NCI-H2227 treated with DMSO at 0.1 percent for 48 hours (cell line): ENCODE measurements at regions not wholly inside any gene's neighbourhood (a gene's known extent, or its start where the extent isn't known, plus 50 kb on each side); places are given as distances from the start of the nearest gene placed in this dataset.

Experiments used
- DNase-seq: peaks from one replicate; lab custom pipeline; 2025; lab: John Stamatoyannopoulos, UW

DNA sequence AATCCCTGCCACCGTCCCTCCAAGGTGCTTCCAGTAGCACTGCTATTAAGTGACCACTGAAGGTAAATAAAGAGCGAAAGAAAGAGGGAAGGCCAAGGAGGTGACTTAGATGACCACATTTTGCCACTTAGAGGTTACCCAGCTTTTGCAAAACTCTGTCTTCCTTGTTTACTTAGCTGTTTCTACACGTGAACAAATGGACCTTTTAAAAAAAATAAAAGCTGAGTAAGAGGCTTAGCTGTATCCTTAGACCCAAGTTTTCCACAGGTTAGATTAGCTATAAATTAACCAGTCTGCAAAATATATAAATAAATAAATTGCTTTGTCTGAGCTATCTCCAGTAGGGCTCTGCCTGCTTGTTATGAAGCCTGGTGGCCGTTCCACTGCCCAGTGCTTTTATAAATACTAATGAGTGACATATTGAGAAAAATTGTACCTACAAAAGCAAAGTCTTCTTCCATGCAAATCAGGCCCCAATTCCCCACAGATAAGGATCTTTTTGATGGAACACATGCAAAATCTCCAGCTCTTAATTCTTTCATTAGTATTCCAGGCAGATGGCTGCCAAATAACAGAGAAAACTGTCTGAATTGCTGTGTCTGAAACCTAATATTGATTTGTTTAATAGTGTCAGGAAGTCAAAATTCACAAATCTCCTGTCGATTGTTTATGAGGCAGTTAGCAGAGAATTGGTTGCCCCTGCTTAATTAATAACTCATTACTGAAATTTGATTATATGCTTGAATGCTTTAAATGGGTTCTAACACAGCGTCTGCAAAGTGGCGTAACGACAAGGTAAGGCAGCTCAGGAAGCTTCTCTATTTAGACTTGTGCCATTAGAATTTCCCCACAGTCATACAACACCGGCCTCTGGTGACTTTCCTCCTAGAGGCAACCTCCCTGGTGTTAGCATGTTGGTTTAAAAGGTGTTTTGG is 176.7 kb downstream of the EMX2 start:
- no peak for DNase-seq

DNA sequence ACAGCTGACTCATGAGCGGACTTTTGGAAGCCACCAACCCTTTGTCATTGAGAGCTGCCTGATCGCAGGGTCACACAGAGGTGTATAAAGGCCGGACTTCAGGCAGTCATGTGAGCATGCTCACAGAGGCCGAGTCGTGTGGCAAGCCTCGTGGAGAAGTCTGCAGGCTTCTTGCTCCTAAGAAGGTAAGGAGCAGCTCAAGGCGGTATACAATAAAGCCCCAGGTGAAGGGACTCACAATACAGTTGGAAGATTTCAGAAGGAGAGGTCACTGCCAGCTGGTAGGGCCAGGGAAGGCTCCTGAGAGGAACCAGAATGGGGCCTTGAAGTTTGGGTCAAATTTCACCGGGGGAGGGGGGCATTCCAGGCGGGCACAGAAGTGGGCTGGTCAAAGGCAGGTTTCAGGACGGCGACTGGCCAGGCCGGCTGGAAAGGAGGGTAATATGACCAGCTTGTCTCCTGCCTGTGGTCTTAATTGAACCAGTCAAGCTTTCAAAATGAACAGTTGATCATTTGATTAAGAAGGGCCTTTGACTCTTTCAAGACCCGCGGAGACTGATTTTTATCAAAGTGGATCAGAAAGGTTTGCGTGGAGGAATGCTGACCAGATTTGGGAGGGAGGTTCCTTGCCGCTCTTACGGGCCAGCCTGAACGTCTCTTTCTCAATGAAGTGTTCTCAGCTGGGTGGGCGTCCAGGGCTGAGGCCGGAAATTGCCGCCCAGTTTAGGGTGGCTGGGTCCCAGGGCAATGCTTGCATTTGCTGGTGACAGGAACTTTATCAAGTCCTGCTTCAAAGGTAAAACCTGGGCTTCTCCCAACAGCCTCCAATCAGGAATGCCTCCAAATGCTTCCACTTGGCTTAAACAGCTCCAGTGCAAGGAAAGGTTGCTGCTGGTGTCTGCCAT is 178.6 kb downstream of the EMX2 start:
- DNase-seq, result no peak

DNA sequence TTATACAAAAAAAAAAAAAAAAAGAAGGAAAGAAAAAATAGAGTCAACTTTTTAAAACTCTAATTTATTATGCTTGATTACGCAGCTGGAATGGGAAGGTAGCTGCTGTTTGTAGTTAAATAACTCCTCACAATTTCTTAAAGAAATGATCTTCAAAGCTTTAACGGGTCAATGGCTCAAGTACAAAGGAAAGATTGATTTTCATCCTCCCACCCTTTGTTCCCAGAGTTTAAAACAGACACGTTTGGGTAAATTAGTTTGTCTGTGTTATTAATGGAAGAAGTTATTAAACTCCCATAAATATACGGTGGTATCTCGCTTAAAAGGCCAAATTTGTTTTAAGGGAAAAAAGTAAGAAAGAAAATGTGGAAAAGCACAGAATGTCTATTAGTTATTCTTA is 179.3 kb downstream of the EMX2 start:
- no peak for DNase-seq

DNA sequence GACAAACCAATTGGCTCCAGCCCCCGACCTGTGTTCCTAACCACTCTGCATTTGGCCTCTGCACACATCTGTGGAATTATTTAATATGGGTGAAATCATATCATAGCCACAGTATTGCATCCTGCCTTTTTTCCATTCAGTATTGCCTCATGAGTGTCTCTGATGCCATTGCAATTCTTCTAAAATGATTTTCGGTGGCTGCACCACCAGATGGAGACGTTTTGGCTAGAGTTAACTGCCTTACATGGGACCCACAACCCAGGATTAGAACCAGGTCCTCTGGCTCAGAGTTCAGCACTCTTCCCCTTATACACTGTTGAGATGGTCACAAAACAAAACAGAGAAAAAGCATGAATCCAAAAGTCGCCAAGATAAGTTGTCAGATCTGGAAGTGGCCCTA is 180.8 kb downstream of the EMX2 start:
- DNase-seq, result no peak

DNA sequence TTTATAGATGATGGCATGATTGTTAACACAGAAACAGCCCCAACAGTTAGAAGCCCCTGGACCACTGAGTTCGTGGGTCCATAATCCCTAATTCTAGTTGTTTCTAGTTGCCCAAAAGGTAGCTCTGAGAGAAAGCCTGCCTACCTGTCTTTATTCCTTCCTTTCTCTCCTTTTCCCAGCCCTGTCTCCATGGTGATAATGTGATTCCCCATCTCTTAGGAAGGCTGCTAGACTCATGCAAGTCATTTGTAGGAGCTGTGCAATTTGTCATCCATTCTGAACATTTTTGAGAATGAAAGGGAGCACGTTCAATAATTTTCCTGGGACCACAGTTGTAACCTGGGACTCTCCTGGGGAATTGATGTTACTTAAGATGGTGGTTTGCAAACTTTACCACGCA is 183.4 kb downstream of the EMX2 start:
- no peak for DNase-seq

DNA sequence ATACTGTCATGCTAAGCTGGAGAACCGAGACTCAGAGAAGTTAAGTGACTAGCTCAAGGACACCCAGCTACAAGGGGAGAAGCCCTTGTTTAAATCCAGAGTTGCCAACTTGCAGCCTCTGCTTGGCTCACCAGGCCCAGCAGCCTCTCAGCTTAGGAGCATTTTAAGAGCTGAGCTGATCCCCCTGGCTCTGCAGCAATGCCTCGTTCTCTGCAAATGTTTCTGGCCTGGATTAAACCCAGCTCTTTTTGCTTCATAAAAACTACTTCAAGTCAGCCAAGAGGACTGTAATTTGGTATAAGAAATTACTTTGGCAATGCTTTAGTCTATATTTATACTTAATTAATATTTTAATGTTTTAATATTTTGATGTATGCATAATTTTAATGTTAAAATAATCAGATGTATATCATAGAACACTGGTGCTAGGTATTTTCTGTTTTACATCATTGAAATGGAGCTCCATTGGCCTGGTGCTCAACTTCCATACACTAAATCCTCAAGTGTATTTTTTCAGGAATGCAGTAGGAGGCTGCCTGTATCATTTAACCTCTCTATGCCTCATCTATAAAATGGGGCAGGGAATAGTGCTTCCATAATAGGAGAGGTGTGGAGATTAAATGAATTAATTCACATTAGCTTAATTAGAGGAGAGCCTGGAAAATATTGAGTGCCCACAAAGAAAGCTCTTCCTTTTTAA is 184.2 kb downstream of the EMX2 start:
- no peak for DNase-seq

DNA sequence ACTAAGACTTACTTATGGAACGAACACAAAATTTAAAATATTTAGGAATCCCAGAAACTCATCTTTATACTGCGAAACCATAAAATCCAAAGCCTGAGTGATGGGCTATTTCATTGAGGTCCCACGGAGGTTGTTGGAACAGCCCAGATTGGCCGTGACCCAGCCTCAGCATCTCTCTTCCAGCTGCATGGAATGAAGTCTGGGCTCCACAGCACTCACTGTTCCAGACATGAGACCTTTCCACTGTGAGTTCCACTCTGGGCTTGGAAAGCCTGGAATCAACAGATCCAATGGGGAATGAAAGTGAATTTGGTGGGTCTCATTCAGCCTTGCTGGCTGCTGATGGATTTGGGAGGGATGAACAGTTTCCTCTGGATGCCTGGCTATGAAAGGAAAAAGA is 184.9 kb downstream of the EMX2 start:
- DNase-seq, result no peak

DNA sequence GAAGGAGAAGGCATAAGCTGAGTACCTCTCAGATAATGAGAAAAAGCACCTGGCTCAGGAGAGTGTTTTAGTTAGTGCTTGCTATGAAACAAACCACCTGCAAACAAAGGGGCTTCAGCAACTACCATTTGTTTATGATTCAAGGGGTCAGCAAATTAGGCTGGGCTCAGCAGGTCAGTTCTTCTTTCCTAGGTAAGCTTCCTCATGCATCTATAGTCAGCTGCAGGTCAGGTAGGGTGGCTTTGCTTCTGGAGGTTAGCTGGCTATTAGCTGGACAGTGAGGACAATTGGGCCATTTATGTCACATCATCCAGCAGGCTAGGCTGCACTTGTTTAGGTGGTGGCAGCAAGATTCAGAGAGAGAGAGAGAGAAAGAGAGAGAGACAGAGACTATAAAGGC is 185.5 kb downstream of the EMX2 start:
- DNase-seq, result no peak

DNA sequence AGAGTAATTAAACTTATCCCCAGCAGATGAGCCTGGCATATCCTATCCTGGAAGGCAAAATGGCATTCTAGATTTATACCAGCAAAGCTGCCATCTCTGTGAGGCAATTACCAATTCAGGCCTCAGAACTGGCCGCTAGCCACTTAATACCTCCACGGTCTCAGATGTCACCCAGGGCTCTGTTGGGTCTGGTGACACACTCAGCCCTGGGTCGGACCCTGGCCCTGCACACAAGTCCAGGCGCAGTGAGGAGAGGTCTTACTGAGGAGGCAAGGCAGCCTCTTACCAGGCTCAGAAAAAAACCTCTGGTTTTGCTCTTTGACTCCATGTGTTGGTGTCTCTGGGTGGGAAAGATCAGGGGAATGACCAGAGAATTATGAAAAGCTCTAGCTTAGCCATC is 186.6 kb downstream of the EMX2 start:
- no peak for DNase-seq

DNA sequence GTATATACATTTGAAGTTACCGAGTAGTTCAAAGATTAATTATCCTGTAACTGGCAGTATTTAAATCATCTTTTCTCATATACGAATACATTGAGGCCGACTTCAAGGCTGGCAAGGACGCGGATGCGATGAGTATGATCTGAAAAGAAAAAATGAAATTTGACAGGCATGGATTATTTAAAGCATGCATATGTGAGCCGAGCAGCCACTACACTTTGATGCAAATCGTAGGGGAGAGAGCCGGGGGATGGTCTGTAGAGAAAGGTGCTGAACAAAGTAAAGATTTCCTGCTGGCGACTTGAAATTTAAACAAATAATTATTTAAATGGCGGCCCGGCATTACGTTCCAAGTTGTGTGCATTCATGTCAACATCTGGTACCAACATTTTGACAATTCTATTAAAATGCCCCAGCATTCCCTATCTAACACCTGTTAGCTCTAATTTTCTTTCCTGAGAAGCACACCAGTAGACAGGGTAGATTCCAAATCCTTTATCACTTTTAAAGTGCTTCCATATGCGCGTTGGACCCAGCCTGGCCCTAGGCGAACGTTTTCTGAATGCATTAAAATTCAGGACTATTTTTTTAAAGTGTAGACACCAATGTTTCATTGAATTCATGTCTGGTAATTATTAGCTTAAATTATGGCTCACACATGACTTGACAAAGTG is 188.7 kb downstream of the EMX2 start:
- no peak for DNase-seq

DNA sequence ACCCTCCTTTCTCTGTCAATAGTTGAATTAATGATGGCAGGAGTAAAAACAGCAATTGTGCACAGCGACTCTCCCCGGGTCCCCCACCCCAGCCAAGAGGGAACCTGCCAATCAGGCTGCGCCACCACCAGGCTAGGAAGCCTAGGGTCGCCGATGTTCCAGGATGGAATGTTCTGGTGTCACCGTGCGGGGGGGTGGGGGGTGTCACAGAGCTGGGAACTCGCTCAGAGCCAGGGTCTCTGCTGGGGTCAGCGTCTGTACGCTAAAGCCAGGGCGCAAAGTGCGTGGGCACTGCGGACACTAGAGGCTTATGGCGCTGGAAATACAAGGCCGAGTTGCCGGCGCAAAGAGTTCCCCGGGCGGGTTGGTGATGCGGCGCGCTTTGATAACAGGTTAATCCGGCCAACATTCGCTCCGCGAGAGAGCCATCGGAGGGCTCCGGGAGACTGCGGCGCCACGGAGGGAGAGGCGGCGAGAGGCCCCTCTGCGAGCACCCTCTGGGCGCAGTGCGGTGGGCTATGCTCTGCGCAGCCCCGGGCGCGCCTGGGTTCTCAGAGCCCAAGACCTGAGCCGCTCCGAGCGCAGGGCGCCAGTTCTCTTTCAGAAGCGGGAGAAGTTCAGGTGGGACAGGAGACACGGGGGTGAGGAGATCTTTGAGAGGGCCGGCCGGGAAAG is 192.3 kb downstream of the EMX2 start:
- peak; percentile 11 for DNase-seq

DNA sequence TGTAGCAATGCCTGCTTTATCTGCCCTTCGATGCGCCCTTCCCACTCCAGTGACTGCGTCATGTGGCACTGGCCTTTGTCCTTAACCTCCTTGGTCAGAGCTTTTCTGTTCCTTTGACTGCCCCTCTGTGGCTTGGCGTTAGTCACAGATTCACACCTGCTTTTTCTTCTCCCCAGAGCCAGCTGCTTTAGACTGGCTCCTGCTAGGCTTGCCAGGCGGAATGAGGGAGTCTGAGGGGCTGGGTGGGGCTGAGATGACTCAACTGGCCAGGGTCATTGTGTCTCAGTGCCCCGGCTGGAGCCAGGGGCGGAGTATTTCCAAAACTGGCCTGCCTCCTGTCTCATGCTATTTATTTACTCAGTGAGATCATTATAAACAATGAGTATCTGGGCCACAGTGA is 194.1 kb downstream of the EMX2 start:
- no peak for DNase-seq

DNA sequence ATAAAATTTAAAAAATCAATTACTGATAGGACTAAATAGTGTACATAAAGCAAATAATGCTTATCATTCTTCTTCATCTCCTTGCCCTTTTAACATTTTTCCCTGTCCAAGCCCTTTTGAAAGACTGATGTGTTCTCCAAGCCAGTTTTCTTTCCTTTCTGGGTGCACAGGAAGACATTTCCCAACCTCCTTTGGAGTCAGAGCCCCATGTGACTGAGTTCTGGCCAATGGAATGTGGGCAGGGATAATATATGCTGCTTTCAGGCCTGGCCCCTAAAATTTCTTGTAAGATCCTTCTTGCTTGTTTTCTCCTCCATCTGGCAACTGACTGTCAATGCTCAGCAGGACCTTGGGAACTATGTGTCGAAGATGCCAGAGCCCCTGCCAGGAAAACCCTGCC is 197.5 kb downstream of the EMX2 start:
- DNase-seq, result no peak

DNA sequence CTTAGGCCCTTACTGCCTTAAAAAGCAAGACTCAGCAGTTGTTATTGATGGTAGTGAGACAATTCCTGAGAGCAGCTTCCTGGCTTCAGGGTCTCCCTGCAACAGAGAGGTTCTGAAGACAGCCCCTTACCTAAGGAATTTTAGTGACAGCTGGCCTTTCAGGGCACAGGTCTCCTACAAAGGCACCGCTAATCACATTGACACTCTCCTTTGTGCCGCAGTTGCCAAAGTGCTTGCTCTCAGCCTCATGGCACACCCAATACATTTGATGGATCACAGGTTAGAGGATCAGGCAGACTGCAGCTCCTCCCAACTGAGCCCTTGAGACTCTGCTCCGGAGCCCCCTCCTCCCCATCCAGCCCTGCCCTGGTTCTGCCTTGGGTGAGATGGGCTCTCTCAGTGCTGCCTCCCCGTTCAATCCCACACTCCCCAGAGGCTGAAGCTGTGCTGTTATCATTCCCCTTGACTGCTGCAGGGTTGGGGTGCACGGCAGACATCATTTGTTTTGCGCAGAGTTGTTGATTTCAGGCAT is 198.2 kb downstream of the EMX2 start:
- no peak for DNase-seq

DNA sequence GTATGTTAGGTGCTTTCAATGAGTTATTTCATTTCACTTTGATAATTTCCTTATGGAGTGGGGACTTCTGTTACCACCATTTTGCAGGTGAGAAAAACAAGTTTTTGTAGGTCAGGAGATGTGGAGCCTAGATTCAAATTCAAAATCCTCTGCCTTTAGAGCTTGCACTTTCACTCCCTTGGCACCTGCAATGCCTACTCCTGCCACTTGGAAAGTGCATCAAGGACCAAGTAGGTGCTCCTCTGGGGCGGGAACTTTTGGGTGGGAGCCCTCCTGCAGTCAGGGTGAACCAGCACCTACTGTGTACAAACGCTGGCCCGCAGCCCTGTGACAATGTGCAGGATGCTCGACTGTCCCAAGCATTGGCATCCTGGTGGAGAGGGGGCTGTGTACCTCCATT is 199.0 kb downstream of the EMX2 start:
- DNase-seq, result no peak

DNA sequence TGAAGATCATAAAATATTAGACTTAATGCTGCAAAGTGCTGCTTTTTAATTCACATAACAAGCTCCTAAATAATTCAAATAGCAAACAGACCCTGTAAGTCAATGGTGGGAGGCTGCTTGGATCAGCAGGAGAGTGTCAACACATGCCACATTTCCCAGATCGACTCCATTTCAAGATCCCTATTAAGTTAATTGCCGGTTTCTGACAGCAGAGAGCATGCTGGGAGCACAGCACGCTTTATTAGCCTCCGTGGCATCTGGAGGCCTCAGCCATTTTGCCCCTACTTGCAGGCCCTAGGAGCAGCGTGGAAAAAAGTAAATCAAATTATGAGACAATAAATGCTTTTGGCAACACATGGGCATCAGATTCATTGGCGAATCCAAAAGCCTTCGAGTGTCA is 201.0 kb downstream of the EMX2 start:
- peak; percentile 40 for DNase-seq

DNA sequence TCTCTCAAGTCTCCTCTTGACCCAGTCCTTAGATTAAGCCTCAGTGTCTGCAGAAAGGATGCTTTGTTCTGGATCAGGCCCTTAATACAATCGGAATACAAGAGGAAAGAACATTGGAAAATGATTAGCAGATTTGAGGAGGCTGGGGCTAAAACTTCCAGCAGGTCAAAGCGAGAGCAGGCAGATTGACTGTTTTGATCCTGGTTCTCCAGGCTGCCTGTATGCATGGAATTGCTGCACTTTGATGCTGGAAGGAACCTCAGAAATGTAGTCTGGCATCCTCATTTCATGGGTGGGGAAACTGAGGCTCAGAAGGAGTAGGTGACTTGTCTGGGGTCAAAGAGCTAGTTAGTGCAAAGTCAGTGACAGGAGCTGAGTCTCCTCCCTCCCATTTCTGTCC is 202.8 kb downstream of the EMX2 start:
- DNase-seq, result no peak

DNA sequence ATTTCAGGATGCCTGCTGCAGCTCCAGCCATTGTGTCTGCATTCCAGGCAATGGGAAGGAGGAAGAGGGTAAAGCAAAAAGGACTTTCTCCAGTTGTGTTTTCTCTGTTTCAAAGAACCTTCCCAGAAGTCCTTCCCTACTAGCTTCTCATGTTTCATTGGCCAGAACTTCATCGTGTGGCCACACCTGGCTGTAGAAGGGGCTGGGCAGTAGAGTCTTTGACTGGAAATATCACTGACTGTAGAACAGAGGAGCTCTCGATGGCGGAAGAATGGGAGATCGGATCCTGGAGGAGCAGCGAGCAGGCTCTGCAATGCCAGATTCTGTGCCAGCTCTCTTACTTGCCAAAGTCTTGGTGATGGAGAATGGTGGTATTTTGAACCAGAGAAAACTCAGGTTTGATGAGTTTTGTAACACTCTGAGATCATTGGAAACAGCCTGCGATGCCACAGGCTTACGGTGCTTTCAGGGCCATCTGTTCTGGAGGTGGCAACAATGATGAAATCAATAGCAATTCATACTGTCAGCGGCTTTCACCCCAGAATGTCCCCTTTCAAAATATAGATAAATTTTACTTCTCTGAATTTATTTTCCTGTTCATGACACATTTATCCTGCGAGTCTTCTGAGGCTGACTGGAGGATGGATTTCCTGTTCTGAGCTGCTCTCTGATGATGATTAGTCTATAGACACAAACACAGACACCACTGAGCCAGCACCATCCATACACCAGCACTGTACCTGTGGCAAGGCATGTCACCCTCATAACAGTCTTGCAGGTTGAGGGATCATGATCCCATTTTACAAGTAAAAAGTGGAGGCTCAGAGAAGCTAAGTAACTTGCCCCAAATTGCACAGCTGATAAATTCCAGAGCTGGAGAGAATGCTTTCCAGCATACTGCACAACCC is 204.2 kb downstream of the EMX2 start:
- DNase-seq, result no peak

DNA sequence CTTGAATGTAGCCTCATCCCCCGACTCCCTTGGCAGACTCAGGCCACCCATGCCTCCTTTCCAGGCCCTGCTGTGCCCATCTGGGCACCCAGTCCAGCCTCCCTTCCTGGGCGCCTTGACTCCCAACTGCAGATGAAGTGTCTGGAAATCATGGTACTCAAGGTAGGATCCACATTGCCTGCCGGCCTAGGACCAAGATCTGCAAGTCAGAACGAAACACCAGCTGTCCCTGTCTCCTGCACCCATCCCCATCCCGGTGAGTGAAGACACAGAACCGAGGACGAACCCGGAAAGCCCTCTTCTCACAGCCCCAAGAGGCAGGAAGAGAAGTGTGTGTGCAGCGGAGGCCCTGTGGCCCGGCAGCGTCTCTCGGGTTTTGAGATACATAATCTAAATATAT is 205.1 kb downstream of the EMX2 start:
- DNase-seq, result no peak

DNA sequence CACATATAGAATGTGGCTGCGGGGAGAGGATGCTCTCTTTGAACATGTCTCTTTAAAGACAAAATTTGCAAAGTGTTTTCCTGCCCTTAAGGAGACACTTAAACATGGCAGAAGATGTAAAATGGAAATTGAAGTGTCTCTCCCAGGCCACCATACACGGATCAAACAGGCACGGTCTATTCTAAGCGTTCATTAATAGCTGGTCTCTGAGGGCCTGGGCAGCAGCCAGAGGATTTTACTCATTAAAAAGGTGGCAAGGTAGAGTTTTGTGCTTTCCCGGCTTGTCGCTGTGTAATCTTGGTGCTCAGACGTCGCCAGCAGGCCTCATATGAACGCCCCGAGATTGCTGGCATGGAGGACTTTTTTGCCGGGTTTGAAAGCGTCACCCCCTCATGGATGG is 205.5 kb downstream of the EMX2 start:
- DNase-seq, result no peak
